ENCODE measurements at regions not wholly inside any gene's neighbourhood (a gene's known extent, or its start where the extent isn't known, plus 50 kb on each side); places are given as distances from the start of the nearest gene placed in this dataset.

DNA sequence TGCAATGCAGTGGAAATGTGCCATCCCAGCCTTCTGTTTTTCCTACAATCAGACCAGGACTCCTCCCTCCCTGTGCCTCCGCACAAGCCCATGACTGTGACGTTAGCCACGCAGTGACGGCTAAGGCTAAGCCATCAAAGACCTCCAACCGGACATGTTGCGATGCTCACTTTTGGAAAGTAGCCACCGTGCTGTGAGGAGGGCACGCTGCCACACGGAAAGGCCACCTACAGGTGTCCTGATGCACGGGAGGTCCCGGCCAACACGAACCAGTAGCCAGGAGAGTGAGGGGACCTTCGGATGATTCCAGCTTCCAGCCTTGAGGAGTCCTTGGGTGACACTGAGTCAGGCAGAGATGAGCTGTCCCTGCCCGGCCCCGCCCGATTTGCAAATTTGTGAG, 53.9 kb downstream of the FOXL1 start:
- H3K4me3 ChIP-seq: no peak overlapping the region
- H3K36me3 ChIP-seq: no peaks in the 10 kb centered on the region
- no peak overlapping the region for H3K27ac ChIP-seq
- TF ChIP-seq, protein P1, sequence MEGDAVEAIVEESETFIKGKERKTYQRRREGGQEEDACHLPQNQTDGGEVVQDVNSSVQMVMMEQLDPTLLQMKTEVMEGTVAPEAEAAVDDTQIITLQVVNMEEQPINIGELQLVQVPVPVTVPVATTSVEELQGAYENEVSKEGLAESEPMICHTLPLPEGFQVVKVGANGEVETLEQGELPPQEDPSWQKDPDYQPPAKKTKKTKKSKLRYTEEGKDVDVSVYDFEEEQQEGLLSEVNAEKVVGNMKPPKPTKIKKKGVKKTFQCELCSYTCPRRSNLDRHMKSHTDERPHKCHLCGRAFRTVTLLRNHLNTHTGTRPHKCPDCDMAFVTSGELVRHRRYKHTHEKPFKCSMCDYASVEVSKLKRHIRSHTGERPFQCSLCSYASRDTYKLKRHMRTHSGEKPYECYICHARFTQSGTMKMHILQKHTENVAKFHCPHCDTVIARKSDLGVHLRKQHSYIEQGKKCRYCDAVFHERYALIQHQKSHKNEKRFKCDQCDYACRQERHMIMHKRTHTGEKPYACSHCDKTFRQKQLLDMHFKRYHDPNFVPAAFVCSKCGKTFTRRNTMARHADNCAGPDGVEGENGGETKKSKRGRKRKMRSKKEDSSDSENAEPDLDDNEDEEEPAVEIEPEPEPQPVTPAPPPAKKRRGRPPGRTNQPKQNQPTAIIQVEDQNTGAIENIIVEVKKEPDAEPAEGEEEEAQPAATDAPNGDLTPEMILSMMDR (IDR thresholded peaks at IDR 0.05; ENCODE audit: low read depth, low read length): no peak
- no peaks in the 10 kb centered on the region for H3K9me3 ChIP-seq (ENCODE audit: low read depth)
- DNase-seq (ENCODE audit: low read depth in 1 of 2, low spot score in 1 of 2): no peak
- no peaks in the 10 kb centered on the region for H3K4me1 ChIP-seq (ENCODE audit: low read depth)
- H3K27me3 ChIP-seq: no peaks in the 10 kb centered on the region

DNA sequence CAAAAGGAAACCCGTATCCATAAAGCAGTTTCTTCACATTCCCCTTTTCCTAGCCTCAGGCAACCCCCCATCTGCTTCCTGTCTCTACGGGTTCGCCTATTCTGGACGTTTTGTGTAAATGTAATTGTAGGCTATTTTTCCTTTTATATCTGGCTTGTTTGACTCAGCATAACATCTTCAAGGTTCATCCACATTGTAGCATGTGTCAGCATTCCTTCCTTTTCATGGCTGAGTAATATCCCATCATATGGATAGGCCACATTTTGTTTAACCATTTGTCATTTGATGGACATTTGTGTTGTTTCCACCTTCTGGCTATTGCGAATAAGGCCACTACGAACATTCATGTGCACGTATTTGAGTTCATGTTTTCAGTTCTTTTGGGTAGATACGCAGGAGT, 54.6 kb downstream of the FOXL1 start:
- TF ChIP-seq, protein P1 (IDR thresholded peaks at IDR 0.05; ENCODE audit: low read depth, low read length): no peak
- Histone ChIP-seq H3K4me1 (ENCODE audit: low read depth) (no peaks in the 10 kb centered on the region), H3K36me3 (no peaks in the 10 kb centered on the region), H3K4me3 (no peak overlapping the region), H3K27ac (no peak overlapping the region), H3K9me3 (ENCODE audit: low read depth) (no peaks in the 10 kb centered on the region), H3K27me3 (no peaks in the 10 kb centered on the region)
- DNase-seq (ENCODE audit: low read depth in 1 of 2, low spot score in 1 of 2): no peak

DNA sequence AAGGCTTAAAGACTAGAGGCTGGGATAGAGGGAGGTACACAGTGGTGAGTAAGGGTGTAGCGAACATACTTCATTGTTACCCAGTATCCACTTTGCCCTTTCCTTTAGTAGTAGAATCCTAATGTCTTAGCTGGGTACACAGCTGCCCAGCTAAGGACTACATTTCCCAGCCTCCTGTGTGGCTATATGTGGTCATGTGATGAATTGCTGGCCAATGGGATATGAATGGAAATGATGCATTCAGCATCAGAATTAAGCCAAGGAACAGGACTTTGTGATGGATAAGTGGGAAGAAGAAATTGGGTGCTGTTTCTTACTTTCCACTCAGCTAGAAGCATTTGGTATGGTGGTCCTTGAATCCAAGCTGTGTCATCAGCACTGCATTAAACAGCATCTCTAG, 55.9 kb downstream of the FOXL1 start:
- no peak overlapping the region for H3K4me3 ChIP-seq
- no peaks in the 10 kb centered on the region for H3K36me3 ChIP-seq
- peak in 1 of 2 donors; percentile 36 for DNase-seq (ENCODE audit: low read depth in 1 of 2, low spot score in 1 of 2)
- H3K9me3 ChIP-seq (ENCODE audit: low read depth): no peaks in the 10 kb centered on the region
- no peaks in the 10 kb centered on the region for H3K27me3 ChIP-seq
- TF ChIP-seq, protein P1 (IDR thresholded peaks at IDR 0.05; ENCODE audit: low read depth, low read length): no peak
- H3K4me1 ChIP-seq (ENCODE audit: low read depth): no peaks in the 10 kb centered on the region
- H3K27ac ChIP-seq: no peak overlapping the region

DNA sequence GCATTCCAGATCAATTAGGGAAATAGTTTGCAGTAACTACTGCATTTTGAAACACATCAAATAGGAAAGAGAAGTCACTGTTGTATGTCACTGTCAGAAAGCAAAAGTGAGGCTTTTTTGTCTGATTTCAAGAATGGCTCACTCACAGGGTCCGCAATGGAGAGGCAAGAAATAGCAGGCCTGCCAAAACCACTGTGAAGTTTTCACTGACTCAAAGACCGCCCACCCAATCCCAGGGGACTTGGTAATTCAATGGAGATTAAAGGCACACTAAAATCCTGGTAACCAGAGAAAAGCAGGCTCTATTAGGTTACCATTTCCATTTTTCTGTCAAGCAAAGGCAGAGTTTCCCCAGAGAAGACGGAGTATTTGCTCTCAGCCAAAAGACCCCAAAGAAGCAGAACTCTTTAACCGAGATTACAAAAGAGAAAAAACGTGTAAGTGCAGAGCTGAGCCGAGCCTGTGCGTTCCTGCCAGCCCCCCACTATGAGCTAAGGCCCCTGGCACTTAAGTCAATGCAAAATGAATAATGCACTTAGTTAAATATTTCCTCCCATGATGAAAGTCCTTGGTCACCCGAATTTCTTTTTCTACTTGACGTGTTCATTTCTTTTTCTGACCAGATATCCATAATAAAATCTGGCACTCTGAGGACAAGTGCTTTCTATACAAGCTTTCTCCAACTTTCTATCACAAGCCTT, 57.0 kb downstream of the FOXL1 start:
- H3K9me3 ChIP-seq (ENCODE audit: low read depth): no peaks in the 10 kb centered on the region
- no peak overlapping the region for H3K27ac ChIP-seq
- H3K27me3 ChIP-seq: no peaks in the 10 kb centered on the region
- H3K4me3 ChIP-seq: no peak overlapping the region
- TF ChIP-seq, protein P1 (IDR thresholded peaks at IDR 0.05; ENCODE audit: low read depth, low read length): no peak
- H3K4me1 ChIP-seq (ENCODE audit: low read depth): no peaks in the 10 kb centered on the region
- no peaks in the 10 kb centered on the region for H3K36me3 ChIP-seq
- DNase-seq (ENCODE audit: low read depth in 1 of 2, low spot score in 1 of 2): peak in 1 of 2 donors; percentile 74

DNA sequence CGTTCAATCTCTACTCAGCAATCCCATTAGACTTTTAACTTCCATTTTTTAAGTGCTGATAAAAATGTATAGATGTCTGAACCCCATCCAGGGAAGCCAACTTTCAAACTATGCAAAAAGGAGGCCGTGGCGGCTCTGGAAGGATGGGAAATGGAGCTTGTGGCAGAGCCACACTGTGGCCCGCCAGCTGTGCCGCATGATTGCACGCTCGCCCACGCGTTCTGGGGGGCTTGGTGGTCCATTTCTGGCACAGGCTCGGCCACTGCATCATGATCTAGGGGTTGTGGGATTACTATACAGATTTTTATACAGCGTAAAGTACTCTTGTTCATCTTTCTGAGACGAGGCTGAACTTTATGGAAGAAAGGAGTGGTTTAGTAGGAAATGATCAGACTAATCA, 57.6 kb downstream of the FOXL1 start:
- TF ChIP-seq, protein P1 (IDR thresholded peaks at IDR 0.05; ENCODE audit: low read depth, low read length): no peak
- no peak for DNase-seq (ENCODE audit: low read depth in 1 of 2, low spot score in 1 of 2)

More for the DNA sequence above, 57.6 kb downstream of the FOXL1 start:
- Histone ChIP-seq H3K4me3 (no peak overlapping the region), H3K9me3 (ENCODE audit: low read depth) (no peaks in the 10 kb centered on the region), H3K27me3 (no peaks in the 10 kb centered on the region), H3K27ac (no peak overlapping the region), H3K4me1 (ENCODE audit: low read depth) (no peaks in the 10 kb centered on the region), H3K36me3 (no peaks in the 10 kb centered on the region)

Measured in cardiac muscle cell (in vitro differentiated cells and primary cell).